Middle frontal gyrus (tissue), 1 donor: ENCODE measurements at regions not wholly inside any gene's neighbourhood (a gene's known extent, or its start where the extent isn't known, plus 50 kb on each side); places are given as distances from the start of the nearest gene placed in this dataset.

Source experiments
- DNase-seq: peaks from one replicate; pipeline ENCODE4 v3.0.0-alpha.2; 2015; ENCODE audit warnings: low spot score; ENCODE audit errors: extremely low spot score

DNA sequence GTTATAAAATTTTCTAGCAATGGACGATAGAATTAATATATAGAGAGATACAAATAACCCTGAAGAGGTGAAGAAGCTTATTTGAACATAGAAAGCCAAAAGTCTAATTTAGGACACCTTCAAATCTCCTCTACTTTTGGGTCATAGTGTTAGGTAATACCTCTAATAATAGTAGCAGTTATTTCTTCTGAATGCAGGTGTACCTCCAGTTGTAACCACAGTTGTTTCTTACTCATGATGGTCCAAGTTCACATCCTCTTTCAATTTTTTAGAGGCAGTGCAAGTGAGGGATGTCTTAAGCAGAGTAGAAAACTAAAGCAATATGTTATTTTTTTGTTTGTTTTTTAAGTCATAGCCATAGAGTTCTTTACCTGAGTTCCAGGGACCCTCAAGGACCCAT lies 429.5 kb downstream of the CCDC85A start:
- no peak for DNase-seq

DNA sequence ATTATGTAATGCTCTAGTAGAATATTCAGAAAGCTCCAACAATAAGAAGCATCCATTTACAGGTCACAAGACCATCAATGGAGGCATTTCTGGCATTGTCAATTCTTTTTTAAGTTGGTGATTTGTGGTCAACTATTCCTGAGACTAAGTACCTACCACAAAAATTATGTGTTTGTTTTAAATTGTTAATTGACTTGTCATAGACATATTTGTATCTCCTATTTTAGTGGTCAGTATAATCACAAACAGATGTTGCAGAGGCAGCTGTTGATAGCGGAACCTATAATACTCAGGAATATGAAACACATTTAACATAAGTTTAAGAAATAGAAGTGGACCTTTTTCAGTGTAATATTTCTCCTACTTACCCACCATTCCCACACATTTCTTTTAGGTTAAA lies 430.1 kb downstream of the CCDC85A start:
- no peak for DNase-seq

DNA sequence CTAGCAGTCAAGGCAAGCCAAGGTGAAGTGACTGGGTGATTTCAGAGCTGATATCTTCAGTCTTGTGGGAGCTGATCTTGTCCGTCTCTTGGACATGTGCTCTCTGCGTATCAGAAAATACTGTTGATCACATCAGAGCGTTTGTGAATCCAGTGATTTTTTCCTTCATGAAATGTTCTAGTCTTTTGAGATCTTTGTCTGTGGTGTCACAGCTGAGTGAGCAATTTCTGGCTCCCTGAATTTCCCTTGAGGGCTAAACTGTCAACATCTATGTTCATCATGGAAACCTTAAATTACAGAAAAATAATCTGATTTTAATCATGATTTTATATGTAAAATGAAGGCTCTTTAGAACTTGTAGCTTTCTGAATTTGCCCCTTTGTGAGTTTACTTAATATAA lies 432.0 kb downstream of the CCDC85A start:
- no peak for DNase-seq

DNA sequence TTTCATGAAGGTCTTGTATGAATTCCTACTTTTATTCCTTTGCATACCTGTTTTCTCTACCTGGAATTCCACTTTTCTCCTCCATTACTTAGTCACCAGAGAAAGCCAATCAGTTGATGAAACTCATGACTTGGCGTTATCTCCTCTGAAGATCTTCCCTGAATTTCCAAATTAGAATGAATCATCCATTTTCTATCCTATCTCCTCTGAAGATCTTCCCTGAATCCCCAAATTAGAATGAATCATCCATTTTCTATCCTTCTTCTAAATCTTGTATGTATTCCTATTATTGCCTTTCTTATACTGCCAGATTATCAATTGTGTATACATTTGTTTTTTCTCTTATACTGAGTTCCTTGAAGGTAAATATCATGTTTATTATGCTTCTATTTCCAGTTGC lies 440.4 kb downstream of the CCDC85A start:
- no peak for DNase-seq

DNA sequence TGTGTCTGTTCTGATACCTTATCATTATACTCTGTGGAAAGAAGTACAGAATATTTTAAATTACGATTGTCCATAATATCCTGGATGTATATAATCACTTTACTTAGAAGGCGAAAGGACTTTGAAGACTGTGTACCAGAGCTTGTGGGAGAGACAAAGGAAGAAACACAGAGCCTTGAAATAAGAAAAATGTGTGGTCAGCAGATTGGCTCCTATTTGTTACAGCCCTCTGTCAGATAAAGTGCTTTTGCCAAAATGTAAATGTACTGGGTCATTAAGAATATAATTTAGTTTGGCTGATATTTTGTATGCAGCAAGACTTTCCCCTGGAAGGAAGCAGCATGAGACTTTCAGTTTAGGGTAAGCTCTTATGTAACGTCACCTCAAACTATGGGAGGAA lies 443.1 kb downstream of the CCDC85A start:
- DNase-seq: no peak

DNA sequence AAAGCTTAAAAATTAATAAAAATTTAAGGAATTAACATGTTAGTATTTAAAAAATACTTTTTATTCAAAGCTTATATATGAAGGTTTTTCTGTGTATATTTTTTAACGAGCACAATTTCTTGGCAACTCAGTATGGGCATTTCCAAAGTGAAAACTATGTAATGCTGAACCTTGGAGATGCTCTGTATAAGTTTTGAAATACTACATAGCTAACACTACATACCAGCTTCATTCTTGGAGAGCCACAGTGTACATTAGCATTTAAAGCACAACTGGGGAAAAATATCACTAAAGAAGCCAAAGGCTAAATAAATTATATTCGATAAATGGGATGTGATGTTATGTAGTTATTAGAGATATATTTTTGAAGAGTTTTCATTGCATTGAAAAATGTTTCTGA lies 446.5 kb downstream of the CCDC85A start:
- no peak for DNase-seq

DNA sequence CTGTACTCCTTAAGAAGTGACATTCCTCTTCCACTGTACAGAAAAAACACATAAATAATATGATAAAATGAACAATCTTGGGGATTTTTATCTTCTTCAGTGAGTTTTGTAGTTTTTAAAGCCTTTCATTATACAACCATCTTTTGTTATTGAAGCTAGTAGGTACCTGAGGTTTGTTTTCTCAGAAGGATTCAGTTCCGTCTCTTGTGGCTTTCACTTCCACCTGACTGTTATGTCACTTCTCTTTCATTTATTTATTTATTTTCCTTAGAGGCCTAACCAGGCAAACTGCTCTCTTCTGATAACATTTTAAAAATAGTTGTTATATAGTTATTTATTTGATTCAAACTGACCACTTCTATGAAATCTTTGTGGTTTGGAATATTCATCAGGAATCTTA lies 464.2 kb downstream of the CCDC85A start:
- no peak for DNase-seq

DNA sequence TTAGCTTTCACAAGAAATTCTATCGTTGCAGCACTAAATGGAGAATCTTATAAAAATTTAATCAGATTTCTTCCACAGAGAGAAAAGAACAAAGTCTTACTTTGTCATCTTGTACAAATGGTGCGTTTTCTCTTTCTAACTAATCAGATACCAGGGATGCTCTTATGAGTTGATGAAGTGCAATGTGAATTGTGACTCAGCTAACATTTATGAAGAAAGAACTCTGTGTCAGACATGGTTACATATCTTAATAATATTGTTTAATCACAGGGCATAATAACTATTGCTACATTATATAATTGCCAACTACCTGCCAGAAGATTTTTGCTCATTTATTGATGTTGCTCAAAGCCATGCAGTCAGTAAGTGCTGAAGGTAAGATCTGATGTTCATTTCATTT lies 465.0 kb downstream of the CCDC85A start:
- no peak for DNase-seq

DNA sequence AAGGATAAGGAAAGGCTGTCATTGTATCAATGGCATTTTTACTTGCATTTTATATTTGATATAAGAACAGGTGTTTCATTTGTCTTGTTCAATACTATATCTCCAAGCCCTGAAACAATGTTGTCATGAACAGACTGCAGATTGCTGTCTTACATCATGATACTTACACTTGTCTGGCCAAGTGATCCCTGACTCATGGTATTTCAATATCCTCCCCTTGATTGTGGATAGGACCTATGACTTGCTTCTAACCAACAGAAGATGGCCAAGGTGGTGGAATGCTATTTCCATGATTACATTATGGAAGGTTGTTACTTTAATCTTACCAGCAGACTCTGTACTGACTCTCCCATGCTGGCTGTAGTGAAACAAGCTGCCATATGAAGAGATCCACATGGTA lies 471.1 kb downstream of the CCDC85A start:
- no peak for DNase-seq

DNA sequence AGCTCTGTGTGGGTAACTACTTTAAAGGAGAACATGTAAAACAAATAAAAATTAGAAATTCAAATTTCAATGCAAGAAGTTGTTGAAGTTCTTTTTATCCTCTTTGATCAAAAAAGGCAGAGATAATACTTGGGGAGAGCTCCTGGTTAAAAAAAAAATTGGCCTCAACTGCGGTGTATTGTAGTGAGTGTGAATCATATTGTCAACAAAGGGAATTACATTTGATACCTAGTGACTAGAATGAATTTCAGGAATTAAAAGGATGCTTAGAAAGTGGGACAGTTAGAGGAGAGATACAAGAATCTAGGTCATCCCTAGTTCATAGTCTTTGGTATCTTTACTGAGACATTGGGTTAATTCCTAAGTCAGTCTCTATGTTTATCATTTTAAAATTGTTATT lies 473.0 kb downstream of the CCDC85A start:
- no peak for DNase-seq

DNA sequence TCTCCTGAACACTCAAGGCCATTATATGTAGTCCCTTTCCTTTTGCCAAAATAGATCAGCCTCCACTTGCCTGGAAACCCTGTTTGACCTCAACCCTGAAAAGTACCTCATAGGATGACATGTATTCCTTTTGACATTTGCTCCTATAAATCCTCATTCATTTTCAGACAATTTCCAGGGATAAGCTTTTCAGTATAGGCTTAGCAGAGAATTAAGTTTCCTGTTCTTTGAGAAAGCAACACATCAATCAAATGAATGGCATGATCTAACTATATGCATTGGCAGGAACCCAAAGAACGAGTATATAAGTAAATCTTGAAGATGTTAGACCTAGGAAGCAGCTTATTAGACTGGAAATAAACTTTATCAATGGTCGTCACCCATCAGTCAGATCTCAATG lies 483.0 kb downstream of the CCDC85A start:
- no peak for DNase-seq

DNA sequence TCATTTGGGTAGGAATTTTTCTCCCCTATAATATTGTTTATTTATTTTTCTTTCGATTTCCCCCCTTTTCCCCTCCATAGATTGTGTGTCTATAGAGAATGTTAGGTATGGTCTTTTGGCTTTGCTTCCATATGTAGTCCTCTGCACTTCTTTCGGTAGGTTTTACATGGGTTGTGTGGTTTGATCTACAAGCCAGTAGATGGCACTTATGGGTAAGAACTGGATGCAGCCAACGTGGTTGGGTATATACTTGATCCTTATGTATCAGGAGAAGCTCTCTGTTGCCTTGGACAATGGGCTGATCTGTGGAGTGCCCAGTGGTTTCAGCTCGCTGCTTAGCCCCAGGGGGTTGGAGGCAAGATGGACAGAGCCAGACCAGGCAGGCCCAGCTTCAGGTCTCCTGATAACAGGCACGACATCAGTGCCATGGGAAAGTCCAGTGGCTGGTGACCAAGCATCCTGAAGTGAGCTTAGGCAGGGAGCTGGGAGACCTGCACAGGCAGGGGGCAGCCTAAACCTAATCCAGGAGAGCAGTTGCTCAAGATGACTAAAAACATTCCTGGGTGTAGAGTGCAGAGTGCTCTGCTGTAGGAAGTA lies 488.3 kb downstream of the CCDC85A start:
- no peak for DNase-seq

DNA sequence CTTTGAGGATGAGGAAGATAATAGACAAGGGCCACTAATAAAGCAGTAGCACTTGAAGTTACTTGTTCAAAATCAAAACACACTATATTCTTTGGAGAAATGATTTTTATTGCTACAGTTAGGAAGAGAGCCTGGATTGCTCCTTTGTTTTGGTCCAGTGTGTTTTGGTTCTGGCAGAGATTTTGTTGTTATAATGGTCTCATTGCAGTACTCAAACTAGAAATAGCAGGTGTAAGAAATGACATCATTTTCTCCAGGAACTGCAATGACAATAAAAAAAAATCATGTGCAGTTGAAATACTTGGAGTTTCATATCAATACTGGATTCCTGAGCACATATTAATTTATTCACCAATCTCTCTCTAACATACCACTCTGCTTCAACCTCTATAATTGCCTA lies 490.3 kb downstream of the CCDC85A start:
- DNase-seq: no peak

DNA sequence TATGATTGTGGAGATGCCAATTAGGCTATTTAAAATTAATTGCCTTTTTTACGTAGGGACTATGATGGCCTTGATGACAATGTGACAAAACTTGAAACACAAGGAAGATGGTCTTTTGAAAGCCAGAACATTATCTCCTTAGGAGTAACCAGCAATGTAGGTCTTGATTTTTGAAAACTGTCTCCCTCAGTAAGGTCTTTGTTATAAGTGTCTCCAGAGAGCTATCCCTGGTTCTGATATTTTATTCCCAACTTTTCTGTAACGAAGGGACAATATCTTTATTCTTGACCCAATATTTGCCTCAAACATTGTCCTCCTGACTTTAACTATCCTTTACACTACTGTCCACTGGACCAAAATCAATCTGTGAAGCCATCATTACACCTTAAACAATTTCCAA lies 493.2 kb downstream of the CCDC85A start:
- no peak for DNase-seq

DNA sequence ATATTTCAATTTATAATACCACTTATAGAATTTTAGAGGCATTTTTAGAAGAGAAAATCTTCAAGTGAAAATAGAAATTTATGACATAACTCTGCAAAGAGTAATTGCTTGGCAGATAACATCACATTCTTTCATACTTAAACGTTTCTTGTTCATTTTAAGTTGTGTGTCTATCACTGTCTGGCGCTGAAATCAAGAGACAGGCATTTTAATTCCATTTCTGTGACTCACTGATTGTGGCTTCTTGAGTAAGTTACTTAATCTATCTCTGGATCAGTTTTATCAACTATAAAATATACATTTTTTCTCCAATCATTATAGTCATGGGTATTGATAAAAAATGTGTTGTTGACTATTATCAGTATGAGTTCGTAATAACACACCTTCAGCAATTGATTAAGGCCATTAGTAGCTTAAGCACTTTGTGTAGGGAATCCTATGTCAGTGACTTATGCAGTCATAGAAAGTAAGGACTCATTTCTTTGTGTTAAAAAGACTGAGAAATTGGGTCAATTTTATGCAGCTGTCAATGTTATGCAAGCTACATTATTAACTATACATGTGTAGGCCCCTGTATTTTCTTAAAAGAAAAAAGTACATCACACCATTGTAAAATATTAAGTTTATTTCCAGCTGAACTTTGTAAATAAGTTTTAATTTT lies 497.3 kb downstream of the CCDC85A start:
- DNase-seq: no peak

DNA sequence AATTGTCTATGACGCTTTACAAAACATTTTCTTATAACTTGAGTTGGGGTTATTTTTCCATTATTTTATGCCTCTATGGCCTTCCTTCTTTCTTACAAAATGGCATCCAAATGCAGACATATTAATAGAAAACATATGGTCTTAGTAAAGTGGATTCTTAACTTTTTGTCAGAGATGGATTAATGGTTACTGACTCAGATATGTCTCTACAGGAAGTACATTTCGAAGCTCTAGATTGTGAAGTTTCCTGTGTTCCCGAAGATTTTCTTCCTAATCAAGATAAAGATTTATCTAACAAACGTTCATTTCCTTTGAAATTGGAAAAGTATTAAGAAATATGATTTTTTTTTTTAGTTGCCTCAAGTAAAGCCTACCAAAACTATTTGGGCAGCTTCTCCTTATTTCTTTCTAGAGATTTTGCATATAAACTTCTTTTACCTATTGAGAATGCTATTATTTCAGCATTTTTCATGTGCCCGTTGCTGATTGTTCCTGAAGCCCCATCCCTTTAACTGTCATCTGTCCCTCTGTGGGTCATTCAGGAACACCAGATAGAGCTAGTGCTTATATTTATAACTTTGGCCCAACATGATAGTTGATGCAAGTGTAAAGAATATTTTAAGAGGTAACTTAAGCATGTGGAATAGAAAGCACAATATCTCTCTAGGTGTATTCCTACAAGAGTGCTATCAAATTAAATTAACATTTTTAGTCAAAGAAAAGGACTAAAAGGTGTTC lies 498.0 kb downstream of the CCDC85A start:
- DNase-seq: no peak

DNA sequence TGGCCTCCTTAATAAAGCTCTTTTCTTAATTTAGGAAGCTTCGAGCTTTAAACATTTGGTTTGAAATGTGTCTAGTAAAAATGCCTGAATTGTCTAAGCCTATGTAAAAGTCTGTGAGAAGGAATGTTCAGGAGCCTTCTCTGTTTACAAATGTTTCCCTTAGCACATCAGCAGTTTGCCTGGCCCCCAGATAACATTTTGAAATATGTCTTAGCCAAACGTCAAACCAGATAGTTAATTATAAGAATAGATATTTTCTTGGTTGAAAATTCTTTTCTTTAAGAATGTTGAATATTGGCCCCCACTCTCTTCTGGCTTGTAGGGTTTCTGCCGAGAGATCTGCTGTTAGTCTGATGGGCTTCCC lies 498.6 kb downstream of the CCDC85A start:
- no peak for DNase-seq

DNA sequence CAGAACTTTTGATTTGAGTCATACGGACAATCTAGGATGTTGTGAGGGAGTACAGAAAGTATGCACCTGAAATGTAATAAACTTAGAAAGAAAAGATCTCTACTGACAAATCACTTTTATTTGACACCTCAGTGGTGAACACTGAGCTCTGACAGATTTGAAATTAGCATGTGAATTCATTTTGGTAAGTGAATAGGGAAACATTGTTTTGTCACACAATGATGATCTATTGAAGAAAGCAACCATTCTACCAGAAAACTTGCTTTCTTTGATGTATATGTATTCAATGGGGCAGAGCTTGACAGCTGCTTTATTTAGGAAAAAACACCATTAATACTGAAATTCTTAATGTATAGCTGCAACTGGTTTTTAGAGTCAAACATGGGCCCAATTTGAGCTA lies 500.5 kb downstream of the CCDC85A start:
- DNase-seq: no peak

DNA sequence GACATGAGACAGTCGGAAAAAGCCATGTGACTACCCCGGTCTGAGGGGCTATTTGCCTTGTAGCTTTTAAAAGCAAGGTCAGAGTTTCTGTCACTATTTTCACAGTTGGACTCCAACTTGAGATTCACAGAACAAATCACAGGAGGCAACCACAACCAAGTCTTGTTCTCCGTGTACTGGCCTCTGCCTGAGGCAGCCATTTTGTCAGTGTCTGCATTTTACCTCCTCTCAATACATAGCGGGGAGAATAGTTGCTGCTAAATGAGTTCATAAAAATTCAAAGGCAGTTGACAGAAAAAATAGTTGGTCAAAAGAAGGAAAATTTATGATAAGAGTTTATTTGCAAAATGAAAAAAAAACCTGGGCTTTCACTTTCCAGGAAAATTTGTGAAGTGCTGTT lies 501.4 kb downstream of the CCDC85A start:
- no peak for DNase-seq

DNA sequence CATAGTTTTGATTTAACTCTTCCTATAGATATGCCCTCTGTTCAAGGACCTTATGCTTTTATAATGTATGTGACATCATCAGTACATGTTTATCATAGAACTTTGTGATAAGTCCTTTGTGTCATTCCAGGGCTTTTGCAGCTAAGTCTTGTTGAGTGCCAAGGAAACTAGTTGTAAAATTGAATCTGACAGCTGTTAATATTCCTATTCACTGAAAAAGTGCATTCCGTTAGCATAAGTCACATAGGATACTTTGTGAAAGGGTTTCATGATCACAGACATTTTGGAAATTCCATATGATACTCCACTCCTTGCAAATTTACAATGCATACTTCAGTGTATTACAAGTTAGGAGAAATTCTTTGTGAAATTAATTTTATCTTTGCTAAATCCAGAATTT lies 503.4 kb downstream of the CCDC85A start:
- DNase-seq: no peak

DNA sequence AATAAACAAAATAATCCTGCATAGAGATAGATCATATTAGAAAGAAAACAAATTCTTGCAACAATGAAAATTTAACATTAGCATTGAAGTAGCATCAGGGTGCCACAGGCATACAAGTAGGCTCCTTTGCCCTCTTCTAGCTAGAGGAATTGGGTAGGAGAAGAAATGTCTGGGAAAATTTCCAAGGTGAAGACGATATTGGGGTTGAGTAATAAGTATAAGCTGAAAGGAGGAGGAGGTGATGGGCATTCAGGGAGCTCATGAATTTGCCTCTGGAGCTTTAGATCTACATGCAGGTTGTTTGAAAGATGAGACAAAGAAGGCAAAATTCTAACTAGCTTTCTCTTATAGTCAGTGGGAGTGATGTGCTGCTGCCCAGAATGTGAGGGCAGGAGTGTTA lies 504.9 kb downstream of the CCDC85A start:
- DNase-seq: no peak

DNA sequence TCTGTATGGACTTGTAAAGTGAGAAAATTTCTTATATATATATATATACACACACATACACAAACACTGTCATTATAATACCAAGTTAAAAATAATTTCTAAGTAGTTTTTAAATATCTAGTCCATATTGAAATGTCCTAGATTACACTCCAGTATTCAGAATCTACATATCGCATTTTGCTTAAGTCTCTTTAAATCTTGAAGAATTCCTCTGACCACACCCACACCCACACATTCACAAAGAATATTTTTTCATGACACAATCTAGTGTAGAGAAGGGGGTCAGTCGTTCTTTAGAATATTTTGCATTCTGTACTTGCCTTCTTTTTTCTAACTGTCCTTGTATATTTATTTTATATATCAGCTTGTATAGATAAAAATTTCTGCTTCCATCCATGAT lies 509.7 kb downstream of the CCDC85A start:
- DNase-seq: no peak

DNA sequence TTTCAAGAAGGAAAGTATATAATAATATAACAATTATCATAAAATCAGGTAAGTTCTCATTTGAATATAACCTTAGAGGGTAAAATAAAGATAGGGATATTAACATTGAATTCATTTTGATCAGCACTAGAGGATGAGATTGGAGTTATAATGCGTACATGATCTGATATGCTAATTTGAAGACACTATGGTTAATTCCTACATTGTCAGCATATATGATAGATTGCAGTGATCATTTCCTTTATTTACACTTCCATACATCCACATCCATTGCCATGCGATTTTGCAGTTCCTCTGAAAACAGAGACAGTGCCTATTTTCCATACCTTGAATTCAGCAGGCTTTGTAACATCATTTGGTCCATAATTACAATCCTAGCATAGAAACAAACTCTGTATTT lies 519.2 kb downstream of the CCDC85A start:
- no peak for DNase-seq
